Natural killer cell (primary cell): ENCODE measurements at regions not wholly inside any gene's neighbourhood (a gene's known extent, or its start where the extent isn't known, plus 50 kb on each side); places are given as distances from the start of the nearest gene placed in this dataset.

Experiments
- ATAC-seq, 3 donors: fragments of 150-1000 bp in 2 of 3; fragments of 200-7000 bp in 1 of 3; cut with Tn5 transposase; 1 replicate in 1 of 3; 2 replicates in 2 of 3; pipeline ENCODE4 v1.10.0; 2021; ENCODE audit warnings: mild to moderate bottlenecking in 2 of 3, moderate library complexity in 2 of 3
- DNase-seq, 2 donors: peaks; one replicate each; pipeline versions ENCODE4 v3.0.0 to v3.0.0-alpha.2; 2013 to 2021; ENCODE audit warnings: mixed read lengths in 1 of 2
- H3K27ac ChIP-seq: one replicate; pipeline ENCODE4 v1.5.1; 2013; ENCODE audit warnings: mild to moderate bottlenecking, low read length
- H3K27me3 ChIP-seq: one replicate; pipeline ENCODE4 v1.6.1; 2013; ENCODE audit warnings: low read length; ENCODE audit not compliant: control insufficient read depth, insufficient read depth
- H3K36me3 ChIP-seq: one replicate; pipeline ENCODE4 v1.6.1; 2013; ENCODE audit warnings: low read length; ENCODE audit not compliant: control insufficient read depth, insufficient read depth
- H3K4me1 ChIP-seq: one replicate; pipeline ENCODE4 v1.6.1; 2013; ENCODE audit warnings: low read length; ENCODE audit not compliant: control insufficient read depth, insufficient read depth
- H3K4me3 ChIP-seq: one replicate; pipeline ENCODE4 v1.5.1; 2013; ENCODE audit warnings: low read length
- H3K9me3 ChIP-seq: one replicate; pipeline ENCODE4 v1.6.1; 2013; ENCODE audit warnings: low read length; ENCODE audit not compliant: control insufficient read depth, insufficient read depth
- H3K27ac Mint-ChIP-seq, 2 donors: one replicate each; pipeline ENCODE4 v1.8.0; 2022; ENCODE audit warnings: mild to moderate bottlenecking in 2 of 2, mixed read lengths in 2 of 2, moderate library complexity in 1 of 2
- H3K27me3 Mint-ChIP-seq, 2 donors: one replicate each; pipeline ENCODE4 v1.8.0; 2022; ENCODE audit warnings: low read depth in 2 of 2, mixed read lengths in 2 of 2
- H3K36me3 Mint-ChIP-seq: one replicate; pipeline ENCODE4 v1.8.0; 2022; ENCODE audit warnings: mixed read lengths
- H3K4me1 Mint-ChIP-seq, 2 donors: one replicate each; pipeline ENCODE4 v1.8.0; 2022; ENCODE audit warnings: mixed read lengths in 2 of 2
- H3K4me3 Mint-ChIP-seq: one replicate; pipeline ENCODE4 v1.8.0; 2022; ENCODE audit warnings: mild to moderate bottlenecking, moderate library complexity, mixed read lengths
- H3K9me3 Mint-ChIP-seq, 2 donors: one replicate each; pipeline ENCODE4 v1.8.0; 2022; ENCODE audit warnings: mixed read lengths in 2 of 2
- CTCF ChIP-seq: fragments of 200-600 bp; IDR thresholded peaks from one replicate; pipeline ENCODE4 v1.8.0; 2022; ENCODE audit warnings: antibody characterized with exemption
- WGBS: methylation state at CpG from one replicate; pipeline ENCODE4 v1.1.7; 2013; ENCODE audit warnings: missing lambda C conversion rate; ENCODE audit not compliant: insufficient coverage; 5-methylcytosine and 5-hydroxymethylcytosine counted together
- intact Hi-C: fragments of 100-400 bp; cut with micrococcal nuclease; formaldehyde crosslinking; loops from one replicate; pipeline ENCODE4 v1.14.2; 2022

- Mint-ChIP-seq H3K27ac (peak overlapping the region; percentile 74 to 82), H3K36me3 (no peaks in the 10 kb centered on the region), H3K27me3 (peaks cover 0 to 2% of the 10 kb centered on the region in 2 donors), H3K4me3 (peak overlapping the region; percentile 65), H3K9me3 (no peaks in the 10 kb centered on the region), H3K4me1 (peaks cover 8 to 31% of the 10 kb centered on the region in 2 donors)
- Histone ChIP-seq H3K4me1 (no peaks in the 10 kb centered on the region), H3K36me3 (no peaks in the 10 kb centered on the region), H3K4me3 (no peak overlapping the region), H3K27me3 (no peaks in the 10 kb centered on the region), H3K9me3 (no peaks in the 10 kb centered on the region), H3K27ac (no peak overlapping the region)
- no peak for TF ChIP-seq CTCF
- DNase-seq (peak in 1 of 2 donors; percentile 50), ATAC-seq (peak; percentile 39 to 47 (median 46))
- intact Hi-C loops, result no loop called here
- WGBS, result 41% methylated on average over 2 of the region's 3 CpGs
These were observed 547.0 kb upstream of the ACVR2A start for GRCh38 chr2:147297820-147298219.

DNA sequence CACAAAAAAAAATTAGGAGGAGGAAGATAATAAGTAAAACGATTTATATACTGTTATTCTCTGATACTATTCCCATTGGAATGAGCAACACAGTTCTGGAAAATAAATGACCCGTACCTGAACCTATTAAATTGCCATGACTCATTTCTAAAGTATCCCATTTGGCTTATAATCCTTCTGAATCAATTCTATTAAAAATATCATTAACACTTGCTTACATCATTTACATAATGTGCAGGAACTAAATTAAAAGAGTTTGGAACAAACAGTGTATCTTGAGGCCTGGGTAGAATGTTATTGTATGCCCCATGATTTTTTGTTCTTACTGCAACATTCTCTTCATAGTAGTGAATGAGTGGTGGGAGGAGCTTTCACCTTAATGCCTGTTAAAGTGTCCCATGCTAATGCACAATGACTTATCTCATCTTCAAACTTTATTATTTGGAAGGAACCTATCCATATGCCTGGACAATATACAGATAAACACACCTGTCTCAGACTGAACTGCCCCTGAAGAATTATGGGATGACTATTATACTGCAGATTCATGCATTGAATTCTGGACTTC lies 549.9 kb upstream of the ACVR2A start:
- H3K4me3 ChIP-seq, result no peak overlapping the region
- no peaks in the 10 kb centered on the region for H3K27me3 ChIP-seq
- Mint-ChIP-seq H3K9me3 (no peaks in the 10 kb centered on the region), H3K27me3 (no peaks in the 10 kb centered on the region), H3K4me3 (no peak overlapping the region), H3K36me3 (no peaks in the 10 kb centered on the region), H3K4me1 (peaks cover 8 to 37% of the 10 kb centered on the region in 2 donors), H3K27ac (no peak overlapping the region)
- H3K4me1 ChIP-seq, result no peaks in the 10 kb centered on the region
- intact Hi-C loops, result no loop called here
- TF ChIP-seq CTCF, result no peak
- H3K27ac ChIP-seq, result no peak overlapping the region
- H3K36me3 ChIP-seq, result no peaks in the 10 kb centered on the region
- H3K9me3 ChIP-seq, result no peaks in the 10 kb centered on the region
- 100% methylated on average over 1 of the region's 2 CpGs for WGBS
- ATAC-seq (no peak), DNase-seq (no peak)

GRCh38 chr2:147293991-147294824 lies 550.6 kb upstream of the ACVR2A start:
- Histone ChIP-seq H3K9me3 (no peaks in the 10 kb centered on the region), H3K27ac (no peak overlapping the region), H3K27me3 (no peaks in the 10 kb centered on the region), H3K4me3 (no peak overlapping the region), H3K36me3 (no peaks in the 10 kb centered on the region), H3K4me1 (no peaks in the 10 kb centered on the region)
- WGBS, result 53% methylated on average over 4 of the region's 4 CpGs
- Mint-ChIP-seq H3K9me3 (no peaks in the 10 kb centered on the region), H3K4me1 (peaks cover 9 to 41% of the 10 kb centered on the region in 2 donors), H3K4me3 (no peak overlapping the region), H3K36me3 (no peaks in the 10 kb centered on the region), H3K27me3 (no peaks in the 10 kb centered on the region), H3K27ac (no peak overlapping the region)
- intact Hi-C loops, result no loop called here
- DNase-seq (peak in 1 of 2 donors; percentile 17), ATAC-seq (no peak)
- TF ChIP-seq CTCF, result no peak
